GM19452 (cell line): ENCODE measurements at regions not wholly inside any gene's neighbourhood (a gene's known extent, or its start where the extent isn't known, plus 50 kb on each side); places are given as distances from the start of the nearest gene placed in this dataset.
"Not testable (repeated sequence)": the region's sequence is repeated elsewhere in the genome, so short reads cannot be mapped to it uniquely, and the experiment has no call there.

ENCODE experiments used
- ATAC-seq: cut with Tn5 transposase; IDR thresholded peaks from one replicate; pipeline ENCODE4 v1.9.1; 2021; ENCODE audit not compliant: unreplicated experiment

GRCh38 chr10:10014846-10015245 is 1002.8 kb upstream of the CELF2 start:
- no peak for ATAC-seq

GRCh38 chr10:10017716-10018115 is 1000.0 kb upstream of the CELF2 start:
- no peak for ATAC-seq

- no peak for ATAC-seq
These were observed 996.7 kb upstream of the CELF2 start for GRCh38 chr10:10020945-10021344.

- ATAC-seq: no peak
These were observed 984.7 kb upstream of the CELF2 start for GRCh38 chr10:10032991-10033390.

- ATAC-seq: no peak
These were observed 979.3 kb upstream of the CELF2 start for GRCh38 chr10:10038348-10038747.

GRCh38 chr10:10039595-10039994 is 978.1 kb upstream of the CELF2 start:
- no peak for ATAC-seq

GRCh38 chr10:10043083-10043482 is 974.6 kb upstream of the CELF2 start:
- no peak for ATAC-seq

- ATAC-seq: no peak
These were observed 972.5 kb upstream of the CELF2 start for GRCh38 chr10:10044922-10045764.

GRCh38 chr10:10045765-10046028 is 972.0 kb upstream of the CELF2 start:
- ATAC-seq: no peak

GRCh38 chr10:10047426-10047825 is 970.2 kb upstream of the CELF2 start:
- no peak for ATAC-seq

GRCh38 chr10:10053051-10053450 is 964.6 kb upstream of the CELF2 start:
- ATAC-seq: no peak

- ATAC-seq: no peak
These were observed 963.2 kb upstream of the CELF2 start for GRCh38 chr10:10054466-10054865.

- ATAC-seq: no peak
These were observed 961.8 kb upstream of the CELF2 start for GRCh38 chr10:10055656-10056442.

GRCh38 chr10:10056961-10057360 is 960.7 kb upstream of the CELF2 start:
- no peak for ATAC-seq

- no peak for ATAC-seq
These were observed 950.0 kb upstream of the CELF2 start for GRCh38 chr10:10067644-10068043.

- not testable (repeated sequence) for ATAC-seq
These were observed 942.8 kb upstream of the CELF2 start for GRCh38 chr10:10074847-10075246.

- no peak for ATAC-seq
These were observed 939.2 kb upstream of the CELF2 start for GRCh38 chr10:10078446-10078845.

GRCh38 chr10:10092581-10092980 is 925.1 kb upstream of the CELF2 start:
- ATAC-seq: no peak

GRCh38 chr10:10093021-10093420 is 924.7 kb upstream of the CELF2 start:
- no peak for ATAC-seq

- ATAC-seq: no peak
These were observed 923.0 kb upstream of the CELF2 start for GRCh38 chr10:10094691-10095090.

- ATAC-seq: no peak
These were observed 921.4 kb upstream of the CELF2 start for GRCh38 chr10:10096296-10096695.

- ATAC-seq: no peak
These were observed 920.8 kb upstream of the CELF2 start for GRCh38 chr10:10096898-10097297.
